ENCODE measurements at regions not wholly inside any gene's neighbourhood (a gene's known extent, or its start where the extent isn't known, plus 50 kb on each side); places are given as distances from the start of the nearest gene placed in this dataset.

- DNase-seq (ENCODE audit: low read depth) = no peak
These were observed 497.8 kb upstream of the MYT1L start for GRCh38 chr2:2828774-2829368.

GRCh38 chr2:2827761-2828221 is 496.7 kb upstream of the MYT1L start:
- DNase-seq (ENCODE audit: low read depth) = no peak

GRCh38 chr2:2827046-2827636 is 496.1 kb upstream of the MYT1L start:
- DNase-seq (ENCODE audit: low read depth) = no peak

GRCh38 chr2:2826621-2827020 is 495.5 kb upstream of the MYT1L start:
- no peak for DNase-seq (ENCODE audit: low read depth)

GRCh38 chr2:2826209-2826551 is 495.1 kb upstream of the MYT1L start:
- no peak for DNase-seq (ENCODE audit: low read depth)

- no peak for DNase-seq (ENCODE audit: low read depth)
These were observed 494.6 kb upstream of the MYT1L start for GRCh38 chr2:2825516-2826208.

GRCh38 chr2:2825062-2825461 is 494.0 kb upstream of the MYT1L start:
- DNase-seq (ENCODE audit: low read depth) = no peak

- no peak for DNase-seq (ENCODE audit: low read depth)
These were observed 493.5 kb upstream of the MYT1L start for GRCh38 chr2:2824588-2824987.

- no peak for DNase-seq (ENCODE audit: low read depth)
These were observed 492.1 kb upstream of the MYT1L start for GRCh38 chr2:2823061-2823753.

GRCh38 chr2:2822143-2822542 is 491.1 kb upstream of the MYT1L start:
- DNase-seq (ENCODE audit: low read depth) = no peak

GRCh38 chr2:2812648-2813047 is 481.6 kb upstream of the MYT1L start:
- no peak for DNase-seq (ENCODE audit: low read depth)

GRCh38 chr2:2812117-2812516 is 481.0 kb upstream of the MYT1L start:
- no peak for DNase-seq (ENCODE audit: low read depth)

GRCh38 chr2:2810504-2810903 is 479.4 kb upstream of the MYT1L start:
- no peak for DNase-seq (ENCODE audit: low read depth)

- no peak for DNase-seq (ENCODE audit: low read depth)
These were observed 478.7 kb upstream of the MYT1L start for GRCh38 chr2:2809771-2810170.

- no peak for DNase-seq (ENCODE audit: low read depth)
These were observed 477.5 kb upstream of the MYT1L start for GRCh38 chr2:2808551-2809058.

GRCh38 chr2:2806711-2807110 is 475.6 kb upstream of the MYT1L start:
- no peak for DNase-seq (ENCODE audit: low read depth)

GRCh38 chr2:2805263-2805662 is 474.2 kb upstream of the MYT1L start:
- DNase-seq (ENCODE audit: low read depth) = no peak

- DNase-seq (ENCODE audit: low read depth) = no peak
These were observed 473.5 kb upstream of the MYT1L start for GRCh38 chr2:2804528-2804927.

- DNase-seq (ENCODE audit: low read depth) = no peak
These were observed 470.4 kb upstream of the MYT1L start for GRCh38 chr2:2801458-2801857.

GRCh38 chr2:2800697-2801096 is 469.6 kb upstream of the MYT1L start:
- no peak for DNase-seq (ENCODE audit: low read depth)

- DNase-seq (ENCODE audit: low read depth) = no peak
These were observed 468.9 kb upstream of the MYT1L start for GRCh38 chr2:2800001-2800400.

GRCh38 chr2:2799151-2799697 is 468.1 kb upstream of the MYT1L start:
- no peak for DNase-seq (ENCODE audit: low read depth)
